GM12891 (cell line): ENCODE measurements at regions not wholly inside any gene's neighbourhood (a gene's known extent, or its start where the extent isn't known, plus 50 kb on each side); places are given as distances from the start of the nearest gene placed in this dataset.

ENCODE experiments used
- PAX5 ChIP-seq: IDR thresholded peaks from 2 replicates; pipeline ENCODE4 v1.6.1; 2011; ENCODE audit warnings: low read length, moderate library complexity, mild to moderate bottlenecking; ENCODE audit not compliant: insufficient read depth, severe bottlenecking
- POLR2A ChIP-seq: IDR thresholded peaks from 2 replicates; pipeline ENCODE4 v1.6.1; 2011; ENCODE audit warnings: low read depth, low read length, control low read depth
- POLR2AphosphoS5 ChIP-seq: IDR thresholded peaks from 2 replicates; pipeline ENCODE4 v1.6.1; 2011; ENCODE audit warnings: low read depth, low read length, control low read depth
- POU2F2 ChIP-seq: IDR thresholded peaks from 2 replicates; pipeline ENCODE4 v1.6.1; 2011; ENCODE audit warnings: low read depth, mild to moderate bottlenecking, control low read depth, low read length, moderate library complexity
- SPI1 ChIP-seq: IDR thresholded peaks from 2 replicates; pipeline ENCODE4 v1.6.1; 2011; ENCODE audit warnings: low read depth, low read length, control low read depth
- TAF1 ChIP-seq: IDR thresholded peaks from 2 replicates; pipeline ENCODE4 v1.6.1; 2011; ENCODE audit warnings: low read depth, low read length, control low read depth

GRCh38 chr5:54733101-54733500 lies 215.5 kb downstream of the SNX18 start:
- TF ChIP-seq TAF1 (no peak), POLR2AphosphoS5 (no peak), POLR2A (no peak), PAX5 (no peak), POU2F2 (no peak), SPI1 (no peak)
